Lower lobe of right lung (tissue), 2 donors: ENCODE measurements at regions not wholly inside any gene's neighbourhood (a gene's known extent, or its start where the extent isn't known, plus 50 kb on each side); places are given as distances from the start of the nearest gene placed in this dataset.

ENCODE experiments used
- ATAC-seq, 2 donors: fragments of 200-7000 bp; cut with Tn5 transposase; one replicate each; pipeline ENCODE4 v1.9.1; 2020 to 2022; ENCODE audit warnings: mild to moderate bottlenecking in 2 of 2, moderate library complexity in 2 of 2
- DNase-seq: peaks from one replicate; pipeline ENCODE4 v3.0.0-alpha.2; 2020
- H3K27ac ChIP-seq: fragments of 200-600 bp; one replicate; pipeline ENCODE4 v1.8.0; 2022
- H3K27me3 ChIP-seq: fragments of 200-600 bp; one replicate; pipeline ENCODE4 v1.8.0; 2022; ENCODE audit warnings: low read depth
- H3K36me3 ChIP-seq: fragments of 200-600 bp; one replicate; pipeline ENCODE4 v1.8.0; 2022; ENCODE audit warnings: mild to moderate bottlenecking
- H3K4me1 ChIP-seq: fragments of 200-600 bp; one replicate; pipeline ENCODE4 v1.8.0; 2022
- H3K4me3 ChIP-seq: fragments of 200-600 bp; one replicate; pipeline ENCODE4 v1.8.0; 2022; ENCODE audit warnings: mild to moderate bottlenecking
- H3K9me3 ChIP-seq: fragments of 200-600 bp; one replicate; pipeline ENCODE4 v1.8.0; 2022
- CTCF ChIP-seq: fragments of 200-600 bp; IDR thresholded peaks from one replicate; pipeline ENCODE4 v1.8.0; 2022; ENCODE audit warnings: antibody characterized with exemption, mild to moderate bottlenecking
- intact Hi-C: fragments of 100-400 bp; cut with DNase I; formaldehyde crosslinking; loops from one replicate; pipeline ENCODE4 v1.11.0; 2022
- donor health status: DM: no; HTN: yes; CAD: no; lungs with severe emphysema.

GRCh38 chr10:6770846-6771245 lies 190.8 kb upstream of the PRKCQ start:
- no peak for ATAC-seq
- intact Hi-C loops: no loop called here

DNA sequence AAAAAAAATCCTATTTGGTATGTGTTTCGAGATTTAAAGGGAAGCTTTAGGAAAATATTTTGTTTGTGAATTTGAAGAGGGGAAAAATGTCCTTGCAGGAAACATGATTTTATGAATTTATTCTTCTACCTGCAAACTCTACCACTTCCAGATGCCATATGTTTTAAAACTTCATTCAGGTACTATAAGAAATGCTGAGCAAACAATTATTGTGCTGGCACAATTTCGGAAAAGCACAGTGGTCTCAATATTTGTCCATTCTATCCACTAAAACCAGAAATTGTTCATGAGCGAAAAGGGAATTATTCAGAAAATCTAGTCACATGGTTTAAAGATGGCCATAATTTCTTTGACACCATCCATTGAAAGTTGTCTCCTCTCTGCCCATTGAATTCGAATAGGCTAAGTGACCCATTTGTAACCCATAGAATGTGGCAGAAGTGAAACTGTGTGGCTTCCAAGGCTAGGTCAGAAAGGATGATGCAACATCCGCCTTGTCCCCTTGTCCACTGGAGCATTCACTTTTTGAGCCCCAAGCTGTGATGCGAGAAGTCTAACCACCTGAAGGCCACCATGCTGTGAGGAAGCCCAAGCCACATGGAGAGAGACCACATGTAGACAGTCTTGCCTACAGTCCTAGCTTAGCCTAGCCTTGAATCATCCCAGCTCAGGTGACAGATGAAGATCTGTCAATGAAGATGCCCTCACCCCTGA lies 189.8 kb upstream of the PRKCQ start:
- no peak for ATAC-seq
- intact Hi-C loops: no loop called here
- no peaks in the 10 kb centered on the region for H3K36me3 ChIP-seq

More at GRCh38 chr10:6770846-6771245, 190.8 kb upstream of the PRKCQ start:
- TF ChIP-seq CTCF: no peak
- Histone ChIP-seq H3K27me3 (no peaks in the 10 kb centered on the region), H3K27ac (no peak overlapping the region), H3K4me3 (no peak overlapping the region), H3K36me3 (no peaks in the 10 kb centered on the region), H3K4me1 (no peaks in the 10 kb centered on the region), H3K9me3 (no peaks in the 10 kb centered on the region)
- no peak for DNase-seq

DNA sequence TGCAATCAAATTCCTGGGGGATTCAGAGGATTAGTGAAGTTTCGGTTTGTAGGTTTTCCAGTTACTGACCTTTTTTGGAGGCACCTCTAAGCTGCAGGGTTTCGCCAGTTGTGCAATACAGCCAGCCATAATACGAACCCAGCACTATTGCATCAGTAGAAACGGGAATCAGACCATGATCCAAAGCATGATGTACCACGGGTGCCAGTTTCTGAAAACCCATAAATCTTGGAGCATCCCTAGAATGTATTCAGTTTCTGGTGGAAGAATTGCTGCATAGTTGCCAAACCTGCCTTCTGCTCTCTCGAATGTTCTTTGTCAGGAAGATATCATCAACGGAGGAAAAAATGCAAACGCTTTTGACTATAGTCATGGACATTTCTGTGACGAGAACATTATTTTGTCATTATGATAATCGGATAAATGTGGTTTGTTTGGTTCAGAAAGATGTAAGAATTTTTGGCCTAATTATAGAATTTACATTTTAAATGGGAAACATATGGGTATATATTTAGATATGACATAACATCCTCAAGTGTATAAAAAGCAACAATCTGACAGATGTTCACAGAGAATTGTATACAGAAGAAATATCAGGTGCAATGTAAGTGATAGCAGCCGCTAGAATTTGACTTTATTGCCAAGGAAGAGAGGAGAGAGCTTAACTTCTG lies 186.2 kb upstream of the PRKCQ start:
- DNase-seq (no peak), ATAC-seq (no peak)
- Histone ChIP-seq H3K27ac (no peak overlapping the region), H3K36me3 (no peaks in the 10 kb centered on the region), H3K4me3 (no peak overlapping the region), H3K27me3 (no peaks in the 10 kb centered on the region), H3K9me3 (no peaks in the 10 kb centered on the region), H3K4me1 (no peaks in the 10 kb centered on the region)
- intact Hi-C loops: no loop called here
- no peak for TF ChIP-seq CTCF

More for the DNA sequence above, 189.8 kb upstream of the PRKCQ start:
- TF ChIP-seq CTCF: no peak
- no peak overlapping the region for H3K27ac ChIP-seq
- no peaks in the 10 kb centered on the region for H3K9me3 ChIP-seq
- H3K4me3 ChIP-seq: no peak overlapping the region
- H3K27me3 ChIP-seq: no peaks in the 10 kb centered on the region
- H3K4me1 ChIP-seq: no peaks in the 10 kb centered on the region
- DNase-seq: no peak

GRCh38 chr10:6763423-6763822 lies 183.3 kb upstream of the PRKCQ start:
- H3K36me3 ChIP-seq: no peaks in the 10 kb centered on the region
- H3K27ac ChIP-seq: no peak overlapping the region
- DNase-seq (no peak), ATAC-seq (no peak)
- H3K4me1 ChIP-seq: no peaks in the 10 kb centered on the region
- no peak overlapping the region for H3K4me3 ChIP-seq
- intact Hi-C loops: no loop called here
- H3K27me3 ChIP-seq: no peaks in the 10 kb centered on the region
- no peak for TF ChIP-seq CTCF
- H3K9me3 ChIP-seq: no peaks in the 10 kb centered on the region

GRCh38 chr10:6763001-6763400 lies 182.9 kb upstream of the PRKCQ start:
- no peak overlapping the region for H3K4me3 ChIP-seq
- ATAC-seq: no peak
- no peaks in the 10 kb centered on the region for H3K9me3 ChIP-seq
- no peak overlapping the region for H3K27ac ChIP-seq
- H3K36me3 ChIP-seq: no peaks in the 10 kb centered on the region
- no peaks in the 10 kb centered on the region for H3K4me1 ChIP-seq
- TF ChIP-seq CTCF: no peak
- no peaks in the 10 kb centered on the region for H3K27me3 ChIP-seq
- intact Hi-C loops: no loop called here
- DNase-seq: no peak
